ENCODE measurements at regions not wholly inside any gene's neighbourhood (a gene's known extent, or its start where the extent isn't known, plus 50 kb on each side); places are given as distances from the start of the nearest gene placed in this dataset.
A peak's percentile ranks its signal among the peaks of the same experiment; 100 is the strongest.
"Not testable (repeated sequence)": the region's sequence is repeated elsewhere in the genome, so short reads cannot be mapped to it uniquely, and the experiment has no call there.

DNA sequence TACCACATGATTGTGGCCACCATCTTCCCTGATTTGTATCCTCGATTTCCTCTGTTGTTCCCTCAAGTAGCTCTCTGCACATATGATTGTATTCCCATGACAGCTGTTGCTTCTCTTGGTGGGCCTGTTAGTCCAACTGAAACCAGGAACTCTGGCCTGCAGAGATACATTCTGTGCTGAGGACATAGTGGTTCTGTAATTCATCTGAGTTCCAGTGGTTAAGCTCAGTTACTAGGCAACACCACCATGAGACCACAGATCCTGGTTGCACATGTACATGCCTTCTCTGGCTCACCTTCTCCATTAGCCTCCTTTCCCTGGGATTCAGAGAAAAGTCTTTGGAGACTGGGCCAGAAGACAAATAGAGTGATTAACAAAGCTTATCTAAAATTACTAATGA lies 172.1 kb upstream of the SLC7A11 start:
- no peak for DNase-seq

DNA sequence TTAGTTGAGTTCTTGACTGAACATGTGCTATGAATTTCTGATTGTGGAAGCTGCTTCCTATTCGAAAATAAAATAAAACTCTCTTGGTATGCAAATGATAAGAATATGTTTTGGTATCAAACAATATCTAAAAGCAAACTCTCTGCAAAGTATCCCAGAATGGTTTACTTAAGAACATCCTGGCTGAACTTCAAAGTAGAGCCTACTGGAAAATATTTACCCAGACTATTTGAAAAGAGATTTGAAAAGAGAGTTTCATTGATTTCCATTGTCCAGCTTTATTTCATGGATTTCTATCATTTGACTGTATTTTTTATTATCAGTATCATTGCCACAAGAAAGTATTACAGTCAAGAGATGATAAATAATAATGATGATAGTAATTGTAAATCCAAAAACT lies 171.1 kb upstream of the SLC7A11 start:
- DNase-seq: no peak

DNA sequence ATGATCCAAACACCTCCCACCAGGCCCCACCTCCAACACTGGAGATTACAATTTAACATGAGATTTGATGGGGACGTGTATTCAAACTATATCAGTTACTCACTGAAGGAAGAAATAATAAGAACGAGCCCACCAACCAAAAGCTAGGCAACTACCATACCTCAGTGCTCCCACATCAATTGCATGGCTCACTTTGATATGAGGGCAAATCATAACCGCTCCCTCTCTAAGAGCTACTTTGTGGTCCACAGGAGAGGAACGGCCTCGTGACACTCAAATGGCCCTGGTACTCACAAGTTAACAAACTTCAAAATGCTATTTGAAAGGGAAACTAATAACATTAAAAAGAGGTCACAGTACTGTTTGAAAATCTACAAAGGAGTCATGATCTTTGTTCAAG lies 170.7 kb upstream of the SLC7A11 start:
- no peak for DNase-seq

DNA sequence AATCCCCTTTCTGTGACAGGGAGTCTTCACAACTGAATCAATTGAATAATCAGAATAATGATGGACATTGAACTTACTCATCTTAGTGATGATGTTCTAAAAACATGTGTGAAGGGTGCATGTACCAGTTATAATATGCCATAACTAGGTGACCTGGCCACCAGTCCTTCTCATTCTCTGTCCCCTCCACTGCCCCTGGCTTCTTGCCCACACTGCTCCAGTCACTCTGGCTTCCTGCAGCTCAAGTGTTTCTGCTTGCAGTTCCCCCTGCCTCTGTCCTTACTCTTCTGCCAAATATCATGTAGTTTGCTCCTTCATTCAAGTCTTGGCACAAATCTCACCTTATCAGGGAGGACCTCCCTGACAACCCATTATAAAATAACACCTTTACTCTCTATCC lies 168.1 kb upstream of the SLC7A11 start:
- DNase-seq: no peak

DNA sequence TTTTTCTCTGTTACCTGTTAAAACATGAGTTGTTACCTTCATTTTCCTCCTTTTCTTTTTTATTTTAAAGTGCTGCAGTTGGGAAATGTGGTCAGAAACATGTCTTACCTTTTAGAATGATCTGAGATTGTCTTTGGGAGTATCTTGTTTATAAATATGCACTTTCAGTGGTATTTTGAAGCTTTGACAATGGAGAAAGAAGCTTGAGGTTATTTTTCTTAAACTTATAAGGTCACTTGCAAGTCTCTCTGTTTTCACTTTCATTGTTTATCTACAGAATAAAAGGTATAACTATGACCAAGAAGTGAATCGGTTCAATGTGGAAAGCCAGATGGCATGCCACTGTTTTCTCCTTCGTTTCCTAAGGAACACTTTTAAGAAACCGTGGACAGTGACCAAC lies 167.5 kb upstream of the SLC7A11 start:
- no peak for DNase-seq

DNA sequence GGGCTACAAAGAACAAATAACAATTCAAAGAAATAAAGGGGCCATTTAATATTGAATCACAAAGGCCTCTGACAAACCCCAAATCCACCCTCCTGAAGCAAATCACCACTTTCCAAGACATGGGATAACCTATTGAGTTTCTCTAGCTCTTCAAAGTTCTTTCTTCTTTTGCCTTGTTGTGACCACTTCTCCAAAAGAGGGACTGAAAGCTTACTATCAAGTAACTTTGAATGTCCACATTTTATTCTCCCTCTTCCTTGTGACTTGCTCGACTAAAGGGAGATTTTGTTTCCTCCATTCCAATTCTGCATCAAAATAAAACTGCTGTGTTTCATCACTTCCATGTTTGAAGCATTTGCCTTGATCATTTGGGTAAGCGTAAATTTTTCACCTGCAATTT lies 166.6 kb upstream of the SLC7A11 start:
- DNase-seq: no peak

DNA sequence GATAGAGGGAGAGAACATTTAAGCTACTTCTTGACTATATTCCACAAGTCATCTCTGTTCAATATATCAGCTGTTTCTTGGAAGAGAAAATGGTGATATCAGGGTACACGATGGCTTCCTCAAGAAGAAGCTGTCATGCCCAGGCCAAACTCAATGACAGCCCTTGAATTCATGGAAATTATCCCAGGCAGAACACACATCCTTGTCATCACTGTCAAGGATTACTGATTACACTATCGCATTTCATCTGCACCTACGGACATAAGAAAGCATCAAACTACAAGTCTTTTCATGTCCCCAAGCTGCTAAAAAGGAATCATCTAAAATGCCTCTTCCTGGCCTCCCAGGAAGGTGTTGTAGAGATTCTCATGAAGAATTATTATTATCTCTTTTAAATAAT lies 165.2 kb upstream of the SLC7A11 start:
- DNase-seq: no peak

DNA sequence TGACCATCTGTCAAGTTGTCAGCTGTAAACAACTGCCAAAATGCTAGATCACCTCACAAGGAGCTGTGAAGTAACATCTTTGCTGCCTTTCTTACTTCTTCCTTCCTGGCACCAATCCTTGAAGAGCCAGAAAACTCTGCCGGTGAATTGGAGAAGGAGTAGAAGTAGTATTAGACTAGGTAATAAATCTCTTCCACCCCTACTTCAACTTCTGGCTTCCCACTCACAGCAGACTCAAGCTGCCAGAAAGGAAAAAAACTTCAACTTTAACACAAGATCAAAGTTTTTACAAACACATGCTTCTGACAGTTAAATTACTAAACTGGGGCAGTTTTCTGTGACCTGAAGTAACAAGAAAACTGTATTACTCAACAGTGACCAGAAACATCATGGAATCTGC lies 164.7 kb upstream of the SLC7A11 start:
- DNase-seq: peak; percentile 51

DNA sequence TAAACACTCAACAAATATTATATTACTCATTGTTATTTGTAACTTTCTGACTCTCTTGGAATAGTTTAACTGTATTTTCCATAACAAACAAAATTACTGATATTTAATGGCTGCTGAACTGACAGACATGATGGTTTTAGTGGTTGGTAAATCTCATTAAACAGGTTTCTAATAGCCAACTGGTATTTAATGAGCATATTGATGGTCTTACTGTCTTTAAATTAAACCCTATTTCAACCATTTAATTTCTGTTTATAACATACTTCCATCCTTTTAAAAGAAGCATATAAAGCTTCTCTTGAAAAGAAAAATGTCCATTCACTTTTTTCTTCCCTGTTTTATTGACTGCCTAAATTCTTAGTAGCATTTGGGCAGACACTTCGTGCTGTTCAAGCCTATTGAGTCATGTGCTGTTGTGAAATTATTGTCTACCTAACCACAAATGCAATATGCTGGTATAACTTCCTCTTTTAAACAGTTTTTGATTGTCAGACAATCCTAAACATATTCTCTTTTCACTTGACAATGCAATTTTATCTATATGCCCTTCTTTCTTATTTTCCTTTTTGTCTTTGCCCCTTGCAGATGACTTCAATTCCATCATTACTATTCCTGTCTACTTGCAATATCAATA lies 163.9 kb upstream of the SLC7A11 start:
- peak; percentile 89 for DNase-seq

DNA sequence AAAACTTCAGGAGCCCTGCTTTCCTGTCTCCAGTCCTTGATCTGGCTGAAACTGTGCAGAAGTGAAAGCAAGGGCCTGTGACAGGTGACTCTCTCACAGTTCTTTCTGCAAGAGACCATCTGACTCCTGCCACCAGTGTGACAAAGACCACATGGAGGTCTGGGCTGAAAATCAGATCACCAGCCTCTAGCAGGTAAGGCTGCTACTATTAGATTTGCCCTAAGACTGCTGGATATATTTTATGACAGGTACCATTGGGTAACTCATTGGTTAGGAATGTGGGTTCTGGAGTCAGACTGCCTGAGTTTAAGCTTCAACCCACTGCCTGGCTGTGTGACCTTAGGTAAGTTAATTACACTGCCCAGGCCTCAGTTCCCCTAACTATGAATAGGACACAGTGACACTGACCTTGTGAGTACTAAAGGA lies 163.3 kb upstream of the SLC7A11 start:
- DNase-seq: no peak

DNA sequence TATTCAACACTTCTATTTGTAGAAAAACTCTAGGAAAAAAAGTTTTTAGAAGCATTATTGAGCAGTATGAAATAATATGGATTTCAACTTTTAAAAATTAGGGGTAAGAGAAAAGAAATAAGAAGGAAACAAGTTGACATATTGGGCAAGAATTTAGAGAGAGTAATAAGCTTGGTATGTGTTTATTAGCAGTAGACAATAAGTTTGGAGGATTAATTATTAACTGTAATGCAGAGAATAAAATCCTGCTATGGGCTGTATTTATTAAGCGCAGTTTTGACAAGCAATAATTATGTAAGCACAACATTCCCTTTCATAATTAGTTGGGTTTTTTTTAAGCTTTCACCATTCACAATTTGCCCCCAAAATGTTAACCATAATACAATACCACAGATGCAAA lies 162.7 kb upstream of the SLC7A11 start:
- DNase-seq: no peak

DNA sequence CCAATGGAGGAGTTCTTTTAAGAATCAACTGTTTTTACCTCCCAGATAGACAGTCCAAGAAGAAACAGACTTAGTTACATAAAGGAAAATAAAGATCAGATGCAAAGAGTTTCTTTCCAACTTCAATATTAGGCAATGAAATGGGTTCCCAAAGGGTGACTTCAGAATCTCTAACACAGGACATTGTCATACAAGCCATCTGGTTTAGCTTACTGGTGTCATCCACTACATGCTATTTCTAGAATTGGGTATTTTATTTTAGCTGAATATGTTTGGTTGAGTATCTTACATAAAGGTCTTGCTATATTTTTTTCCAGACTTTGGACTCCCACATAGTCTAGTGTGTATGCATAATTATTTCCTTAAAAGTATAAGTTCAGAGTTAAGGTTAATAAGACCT lies 162.1 kb upstream of the SLC7A11 start:
- no peak for DNase-seq

DNA sequence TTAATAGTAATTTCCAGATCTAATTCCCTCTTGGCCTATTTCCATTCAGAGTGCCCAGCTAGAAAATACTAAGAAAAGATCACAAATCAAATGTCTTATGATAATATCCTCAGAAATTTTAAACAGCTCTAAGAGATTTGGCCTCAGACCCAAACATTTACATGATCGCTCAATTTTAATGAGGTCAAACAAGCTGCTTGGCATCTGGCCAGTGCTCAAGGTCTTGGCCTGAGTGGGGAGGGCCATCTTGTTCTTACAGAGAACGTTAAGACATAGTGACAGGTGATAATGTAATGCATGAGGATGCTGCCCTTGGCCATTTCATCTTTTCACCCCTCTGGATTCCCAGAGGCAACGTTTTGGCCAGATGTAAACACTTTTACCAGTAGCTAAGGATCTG lies 159.2 kb upstream of the SLC7A11 start:
- no peak for DNase-seq

DNA sequence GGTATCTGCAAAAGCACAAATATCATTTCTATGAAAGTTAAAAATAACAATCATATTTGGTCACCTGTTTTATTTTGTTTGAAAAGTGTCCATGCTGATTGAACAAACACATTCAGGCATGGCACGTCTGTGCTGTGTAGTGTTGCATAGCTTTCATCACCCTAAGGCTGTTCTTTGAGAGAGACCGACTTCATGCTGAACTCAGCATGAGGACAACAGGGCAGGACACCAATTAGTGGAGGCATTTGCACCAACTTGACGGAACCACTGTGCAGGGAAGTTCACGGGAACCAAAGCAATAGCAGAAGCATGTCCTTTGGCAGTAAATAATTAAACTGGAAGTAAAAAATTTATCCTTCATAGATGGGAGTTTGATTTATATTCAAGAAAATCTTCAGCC lies 158.4 kb upstream of the SLC7A11 start:
- no peak for DNase-seq

DNA sequence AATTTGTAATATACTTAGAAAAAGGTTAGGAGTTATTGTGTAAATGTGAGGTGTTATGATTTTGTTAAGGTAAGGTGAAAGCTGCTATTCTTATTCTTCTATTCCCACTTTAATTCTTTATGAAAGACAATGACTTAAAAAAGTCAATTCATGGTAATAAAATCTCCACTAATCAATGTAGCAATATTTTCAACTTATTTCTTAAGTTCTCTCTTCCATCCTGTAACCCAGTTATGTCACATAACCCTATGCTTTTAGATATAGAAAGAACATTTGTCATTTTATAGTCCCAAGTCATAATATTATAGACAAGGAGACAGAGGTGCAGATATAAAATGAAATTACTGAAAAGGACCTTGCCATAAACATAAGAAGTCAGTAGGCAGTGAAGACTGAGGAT lies 157.9 kb upstream of the SLC7A11 start:
- DNase-seq: no peak

DNA sequence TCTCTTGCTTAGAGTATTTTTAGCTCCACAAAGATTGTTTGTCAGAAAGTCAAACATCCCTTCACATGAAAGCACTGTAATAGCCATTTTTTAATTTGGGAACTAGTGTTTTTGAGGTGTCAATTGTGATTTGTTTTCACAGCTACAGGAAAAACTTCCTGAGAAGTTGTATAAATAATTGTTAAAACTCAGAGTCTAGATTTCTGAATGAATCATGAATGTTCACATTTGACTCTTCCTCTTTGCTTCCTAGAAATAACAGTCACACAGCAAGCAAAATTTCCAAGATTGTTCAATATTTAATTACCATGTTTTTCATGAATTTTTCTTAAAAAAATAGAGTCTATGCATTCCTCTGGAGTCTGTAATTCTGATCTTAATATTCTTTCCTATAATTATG lies 156.9 kb upstream of the SLC7A11 start:
- no peak for DNase-seq

DNA sequence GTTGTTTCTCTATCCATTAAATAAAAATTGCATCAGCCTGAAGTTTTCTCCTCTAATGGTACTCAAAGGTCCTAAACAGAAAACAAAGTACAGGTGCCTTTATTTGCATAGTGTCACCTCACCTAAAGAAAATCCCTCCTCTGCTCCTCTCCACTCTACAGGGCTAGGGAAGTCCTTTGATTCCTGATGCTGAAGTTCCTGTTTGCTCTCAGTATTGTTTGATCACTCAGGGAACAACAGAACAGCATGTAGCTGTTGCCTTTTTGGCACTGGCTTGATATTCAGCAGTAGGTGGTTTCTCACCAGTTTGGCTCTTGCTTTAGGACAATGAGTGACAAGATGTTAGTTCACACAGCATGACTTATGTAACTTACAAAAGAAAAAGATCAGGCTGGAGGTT lies 156.2 kb upstream of the SLC7A11 start:
- no peak for DNase-seq

DNA sequence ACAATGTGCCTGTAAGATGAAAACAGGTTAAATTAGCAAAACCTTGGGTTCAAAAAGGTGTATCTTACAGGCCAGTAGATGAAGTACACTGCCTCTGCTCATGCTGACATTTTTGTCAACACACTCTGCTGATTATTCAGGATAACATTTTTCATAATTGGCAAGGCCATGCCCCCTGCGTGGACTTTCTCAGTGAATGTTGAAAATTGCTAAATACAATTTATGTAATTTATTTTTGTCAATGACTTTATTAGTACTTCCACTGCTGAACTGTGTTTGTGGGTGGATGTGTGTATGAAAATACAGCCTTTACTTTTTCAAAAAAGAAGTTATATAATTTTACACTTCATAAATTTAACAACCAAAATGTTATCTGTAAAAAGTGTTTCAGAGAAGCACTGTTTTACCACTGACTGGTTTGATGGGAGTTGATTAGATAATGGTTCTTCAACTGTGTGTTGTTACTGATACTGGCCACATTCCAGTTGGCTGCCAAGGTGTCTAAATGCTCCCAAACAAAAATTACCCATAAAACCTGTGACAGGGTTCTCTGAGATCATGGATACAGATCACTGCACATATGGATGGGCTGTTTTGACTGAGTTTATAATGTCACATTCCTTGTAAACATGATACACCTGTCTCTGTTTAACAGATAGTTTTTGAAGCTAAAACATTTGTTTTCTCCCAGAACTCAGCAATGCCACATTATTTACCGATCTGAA lies 151.9 kb upstream of the SLC7A11 start:
- no peak for DNase-seq

DNA sequence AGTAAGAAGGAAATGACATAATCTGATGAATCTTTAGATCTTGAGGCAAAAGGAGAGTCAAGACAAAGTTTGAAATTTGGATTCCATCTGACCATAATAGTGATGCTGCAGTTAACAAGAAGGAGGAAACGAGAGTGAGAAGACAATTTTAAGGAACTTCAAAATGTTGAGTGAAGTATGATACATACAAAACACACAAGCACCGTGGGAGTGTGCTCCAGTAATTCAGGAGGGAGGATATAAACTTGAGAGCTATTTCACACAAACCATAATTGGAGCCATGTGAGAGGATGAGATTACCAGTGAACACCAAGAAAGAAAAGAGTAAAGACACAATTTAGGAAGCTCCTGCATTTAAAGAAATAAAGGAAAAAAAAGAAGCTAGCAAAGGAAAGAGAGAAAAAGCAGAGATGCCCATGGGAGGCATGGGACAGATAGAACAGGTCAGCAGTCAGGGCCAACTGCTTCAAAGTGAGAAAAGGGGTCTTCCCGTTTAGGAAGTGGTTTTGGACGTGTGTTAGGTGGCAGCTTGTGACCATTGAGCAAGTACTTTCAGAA lies 150.7 kb upstream of the SLC7A11 start:
- no peak for DNase-seq

DNA sequence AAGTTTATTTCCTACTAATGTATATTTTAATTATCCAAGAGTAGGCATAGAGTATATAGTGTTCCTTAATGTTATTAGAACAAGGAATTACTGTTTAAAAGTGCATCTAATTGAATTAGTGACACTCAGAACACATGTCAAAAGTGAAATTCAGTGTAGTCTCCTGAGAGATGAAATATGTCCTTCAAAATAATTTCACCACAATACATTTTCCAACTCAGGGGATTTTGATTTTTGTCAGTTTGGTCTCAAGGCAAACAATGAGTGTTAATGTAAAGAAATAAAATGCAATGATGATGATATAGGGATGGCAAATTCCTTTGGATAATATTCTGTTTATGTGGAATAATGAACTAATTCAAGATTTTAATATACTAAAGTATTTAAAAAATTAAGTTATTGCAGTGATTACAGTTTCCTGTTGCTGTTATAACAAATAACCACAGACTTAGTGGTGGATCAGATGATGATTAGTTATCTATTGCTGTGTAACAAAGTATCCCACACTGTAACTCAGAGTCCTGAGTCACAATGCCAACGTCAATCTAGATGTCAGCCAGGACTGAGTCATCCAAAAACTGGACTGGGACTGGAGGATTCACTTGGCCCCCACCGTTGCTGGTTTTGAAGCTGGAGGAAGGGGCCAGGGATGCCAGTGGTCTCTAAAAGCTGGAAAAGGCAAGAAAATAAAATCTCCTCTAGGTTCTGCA lies 148.0 kb upstream of the SLC7A11 start:
- DNase-seq: no peak

DNA sequence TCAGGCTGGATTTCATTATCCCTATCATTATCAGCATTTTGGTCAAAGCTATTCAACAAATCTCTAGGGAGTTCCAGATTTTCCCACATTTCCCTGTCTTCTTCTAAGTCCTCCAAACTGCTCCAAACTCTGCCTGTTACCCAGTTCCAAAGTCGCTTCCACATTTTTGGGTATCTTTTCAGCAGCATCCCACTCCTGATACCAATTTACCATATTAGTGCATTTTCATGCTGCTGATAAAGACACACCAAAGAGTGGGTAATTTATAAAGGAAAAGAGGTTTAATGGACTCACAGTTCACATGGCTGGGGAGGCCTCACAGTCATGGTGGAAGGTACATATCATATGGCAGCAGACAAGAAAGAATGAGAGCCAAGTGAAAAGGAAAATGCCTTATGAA lies 132.8 kb upstream of the SLC7A11 start:
- DNase-seq: no peak

DNA sequence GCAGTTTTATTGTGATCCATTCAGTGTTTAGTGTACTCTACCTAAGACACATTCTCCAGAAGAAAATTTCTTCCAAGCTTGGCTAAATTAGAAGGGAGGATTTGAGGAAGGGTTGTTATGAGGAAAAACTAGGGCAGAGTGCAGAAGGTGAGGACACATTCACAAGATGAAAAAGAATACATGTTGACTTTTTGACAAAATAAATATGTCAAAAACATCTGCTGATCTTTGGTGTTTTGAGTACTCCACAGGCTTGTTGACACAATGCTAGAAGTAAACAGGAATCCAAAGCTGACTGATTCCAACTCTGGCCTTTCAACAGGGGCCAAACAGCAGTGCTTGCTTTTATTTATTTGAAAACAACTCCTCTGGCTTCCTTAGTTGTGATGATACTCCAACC lies 125.8 kb upstream of the SLC7A11 start:
- DNase-seq: no peak

DNA sequence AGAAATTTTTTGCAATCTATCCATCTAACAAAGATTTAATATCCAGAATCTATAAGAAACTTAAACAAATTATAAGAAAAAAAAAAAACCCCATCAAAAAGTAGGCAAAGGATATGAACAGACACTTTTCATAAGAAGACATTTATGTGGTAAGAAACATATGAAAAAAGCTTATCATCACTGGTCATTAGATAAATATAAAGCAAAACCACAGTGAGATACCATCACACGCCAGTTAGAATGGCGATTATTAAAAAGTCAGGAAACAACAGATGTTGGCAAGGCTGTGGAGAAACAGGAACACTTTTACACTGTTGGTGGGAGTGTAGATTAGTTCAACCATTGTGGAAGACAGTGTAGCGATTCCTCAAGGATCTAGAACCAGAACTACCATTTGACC lies 110.3 kb upstream of the SLC7A11 start:
- not testable (repeated sequence) for DNase-seq

DNA sequence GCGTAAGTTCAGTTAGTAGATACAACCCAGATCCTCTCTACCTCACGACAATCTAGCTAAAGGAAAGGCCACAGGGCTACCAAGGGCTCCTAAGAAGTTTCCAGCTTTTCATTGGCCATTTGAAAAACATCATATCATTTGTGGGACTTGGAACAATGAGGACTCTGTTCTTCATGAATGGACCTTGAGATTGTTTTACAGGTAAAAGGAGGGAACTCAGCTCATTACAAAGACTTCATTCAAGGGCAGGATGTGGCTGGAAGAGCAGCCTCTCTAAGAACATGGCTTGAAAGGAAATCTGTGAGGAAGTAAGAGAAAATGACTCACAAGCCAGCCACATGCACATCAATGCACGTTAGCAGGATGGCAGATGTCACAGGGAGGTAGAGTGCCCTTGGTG lies 105.9 kb upstream of the SLC7A11 start:
- DNase-seq: no peak

Data from GF-D8 (cell line).